Stomach (tissue), 4 donors: ENCODE measurements at regions not wholly inside any gene's neighbourhood (a gene's known extent, or its start where the extent isn't known, plus 50 kb on each side); places are given as distances from the start of the nearest gene placed in this dataset.

Experiments
- POLR2A ChIP-seq, 4 donors: fragments of 450-650 bp; IDR thresholded peaks; one replicate each; pipeline ENCODE4 v1.6.1; 2016; ENCODE audit warnings: antibody characterized with exemption in 4 of 4, control low read depth in 2 of 4, mild to moderate bottlenecking in 1 of 4, moderate library complexity in 1 of 4
- TF ChIP-seq, protein P1 (sequence below), 7 experiments: fragments of 450-650 bp in 4 of 7; fragments of 200-600 bp in 3 of 7; sonication (generic) in 3 of 7; IDR thresholded peaks; one replicate each; pipeline ENCODE4 v1.5.1; 2016 to 2019; ENCODE audit warnings: antibody characterized with exemption in 7 of 7, control low read depth in 2 of 7, mild to moderate bottlenecking in 1 of 7

DNA sequence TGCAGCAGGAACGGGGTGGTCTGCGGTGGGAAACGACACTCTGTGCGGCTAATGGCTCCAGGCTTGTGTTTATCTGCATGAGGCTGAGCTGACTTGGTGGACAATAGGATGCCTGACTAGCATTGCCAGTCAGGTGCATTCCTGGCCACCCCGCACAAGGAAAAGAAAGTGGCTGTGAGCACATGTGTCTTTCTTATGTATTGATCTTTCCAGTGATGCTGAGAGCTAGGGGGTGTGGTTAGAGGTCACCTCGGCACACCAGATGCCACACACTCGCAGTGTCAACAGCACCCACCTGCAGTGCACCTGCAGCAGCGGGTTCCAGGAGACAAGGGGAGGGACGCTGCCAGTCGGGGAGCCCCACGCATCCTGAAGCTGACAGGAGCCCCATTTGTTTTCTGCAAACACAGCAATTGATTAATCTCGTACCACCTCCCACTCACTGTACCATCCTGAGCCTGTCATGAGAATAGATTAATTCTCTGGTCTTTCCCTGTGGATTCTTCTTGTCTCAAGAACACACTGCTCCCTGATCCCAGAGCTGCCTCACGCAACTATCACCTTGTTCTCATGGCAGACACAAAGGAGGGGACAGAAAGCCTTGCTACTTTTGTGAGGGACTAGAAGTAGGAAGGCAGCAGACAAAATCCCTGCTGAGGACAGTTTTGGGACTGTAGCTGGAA is 251.7 kb upstream of the WWC1 start:
- TF ChIP-seq, protein P1, sequence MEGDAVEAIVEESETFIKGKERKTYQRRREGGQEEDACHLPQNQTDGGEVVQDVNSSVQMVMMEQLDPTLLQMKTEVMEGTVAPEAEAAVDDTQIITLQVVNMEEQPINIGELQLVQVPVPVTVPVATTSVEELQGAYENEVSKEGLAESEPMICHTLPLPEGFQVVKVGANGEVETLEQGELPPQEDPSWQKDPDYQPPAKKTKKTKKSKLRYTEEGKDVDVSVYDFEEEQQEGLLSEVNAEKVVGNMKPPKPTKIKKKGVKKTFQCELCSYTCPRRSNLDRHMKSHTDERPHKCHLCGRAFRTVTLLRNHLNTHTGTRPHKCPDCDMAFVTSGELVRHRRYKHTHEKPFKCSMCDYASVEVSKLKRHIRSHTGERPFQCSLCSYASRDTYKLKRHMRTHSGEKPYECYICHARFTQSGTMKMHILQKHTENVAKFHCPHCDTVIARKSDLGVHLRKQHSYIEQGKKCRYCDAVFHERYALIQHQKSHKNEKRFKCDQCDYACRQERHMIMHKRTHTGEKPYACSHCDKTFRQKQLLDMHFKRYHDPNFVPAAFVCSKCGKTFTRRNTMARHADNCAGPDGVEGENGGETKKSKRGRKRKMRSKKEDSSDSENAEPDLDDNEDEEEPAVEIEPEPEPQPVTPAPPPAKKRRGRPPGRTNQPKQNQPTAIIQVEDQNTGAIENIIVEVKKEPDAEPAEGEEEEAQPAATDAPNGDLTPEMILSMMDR (IDR thresholded peaks at IDR 0.05), result no peak
- TF ChIP-seq POLR2A (IDR thresholded peaks at IDR 0.05), result no peak
